Adrenal gland (tissue), 9 donors: ENCODE measurements at regions not wholly inside any gene's neighbourhood (a gene's known extent, or its start where the extent isn't known, plus 50 kb on each side); places are given as distances from the start of the nearest gene placed in this dataset.

Source experiments
- DNase-seq, 7 donors: peaks; one replicate each; pipeline ENCODE4 v3.0.0-alpha.2; 2019 to 2020
- H3K27ac ChIP-seq, 5 donors: fragments of 200-600 bp; sonication (generic) in 4 of 5; 1 replicate in 3 of 5; 2 replicates in 2 of 5; pipeline versions ENCODE4 v1.5.1 to v1.8.0; 2016 to 2020; ENCODE audit warnings: mild to moderate bottlenecking in 1 of 5
- H3K27me3 ChIP-seq: fragments of 200-600 bp; 2 replicates; pipeline ENCODE4 v1.8.0; 2021
- H3K36me3 ChIP-seq, 2 donors: fragments of 200-600 bp; replicated peaks in 1 of 2; 1 replicate in 1 of 2; 2 replicates in 1 of 2; pipeline versions ENCODE4 v1.5.1 to v1.8.0; 2018 to 2022
- H3K4me1 ChIP-seq, 2 donors: fragments of 200-600 bp; replicated peaks in 1 of 2; 1 replicate in 1 of 2; 2 replicates in 1 of 2; pipeline versions ENCODE4 v1.5.1 to v1.8.0; 2018 to 2021
- H3K4me3 ChIP-seq, 4 donors: fragments of 200-600 bp; sonication (generic) in 3 of 4; one replicate each; pipeline ENCODE4 v1.5.1; 2016 to 2018
- H3K9me3 ChIP-seq, 3 donors: fragments of 200-600 bp; sonication (generic) in 1 of 3; replicated peaks in 1 of 3; 1 replicate in 2 of 3; 2 replicates in 1 of 3; pipeline versions ENCODE4 v1.5.1 to v1.8.0; 2016 to 2021
- CTCF ChIP-seq, 6 experiments: fragments of 450-650 bp in 4 of 6; fragments of 200-600 bp in 2 of 6; sonication (generic) in 1 of 6; IDR thresholded peaks; 1 replicate in 5 of 6; 2 replicates in 1 of 6; pipeline versions ENCODE4 v1.5.1 to v1.8.0; 2016 to 2021; ENCODE audit warnings: antibody characterized with exemption in 6 of 6, mild to moderate bottlenecking in 2 of 6, moderate library complexity in 1 of 6
- POLR2A ChIP-seq, 2 donors: fragments of 450-650 bp; IDR thresholded peaks; one replicate each; pipeline ENCODE4 v1.6.1; 2017; ENCODE audit warnings: antibody characterized with exemption in 2 of 2, mild to moderate bottlenecking in 2 of 2, moderate library complexity in 1 of 2
- WGBS, 4 donors: extraction: QIAGEN DNeasy Blood & Tissue Kit in 2 of 4; methylation state at CpG; one replicate each; pipeline versions ENCODE4 v1.1.5 to v1.1.7; 2013 to 2017; 5-methylcytosine and 5-hydroxymethylcytosine counted together
- intact Hi-C, 2 donors: fragments of 100-400 bp; cut with DNase I; formaldehyde crosslinking; loops; one replicate each; pipeline versions ENCODE4 v1.14.1 to v1.15.0; 2022 to 2023
- donor health status: healthy with polysubstance abuse.
- donor health status: Bipolar disorder and iron deficiency.
- donor health status: DM: yes; HTN: yes; CAD: no.
- donor health status: DM: no; HTN: no; CAD: no.
- donor health status: DM: no; HTN: no; CAD: no.

- H3K4me1 ChIP-seq = no peaks in the 10 kb centered on the region
- H3K9me3 ChIP-seq = no peaks in the 10 kb centered on the region
- 46 to 59% (median 49%) methylated on average over 2 of the region's 2 CpGs for WGBS, 4 donors
- no peaks in the 10 kb centered on the region for H3K27me3 ChIP-seq
- TF ChIP-seq POLR2A (IDR thresholded peaks at IDR 0.05) = no peak
- no peak for TF ChIP-seq CTCF (IDR thresholded peaks at IDR 0.05)
- no peak overlapping the region for H3K4me3 ChIP-seq
- no peak for DNase-seq
- H3K36me3 ChIP-seq = no peaks in the 10 kb centered on the region
- H3K27ac ChIP-seq = no peak overlapping the region
- intact Hi-C loops = no loop called here
Observed at GRCh38 chr6:51531623-51532022, 555.8 kb downstream of the PKHD1 start.

- no peaks in the 10 kb centered on the region for H3K4me1 ChIP-seq
- no peaks in the 10 kb centered on the region for H3K27me3 ChIP-seq
- H3K36me3 ChIP-seq = no peaks in the 10 kb centered on the region
- H3K27ac ChIP-seq = no peak overlapping the region
- DNase-seq = no peak
- WGBS, 4 donors = 60 to 76% (median 75%) methylated on average over 3 of the region's 3 CpGs
- TF ChIP-seq POLR2A (IDR thresholded peaks at IDR 0.05) (no peak), CTCF (IDR thresholded peaks at IDR 0.05) (no peak)
- H3K4me3 ChIP-seq = no peak overlapping the region
- intact Hi-C loops = no loop called here
- H3K9me3 ChIP-seq = no peaks in the 10 kb centered on the region
Observed at GRCh38 chr6:51533962-51534361, 553.5 kb downstream of the PKHD1 start.

DNA sequence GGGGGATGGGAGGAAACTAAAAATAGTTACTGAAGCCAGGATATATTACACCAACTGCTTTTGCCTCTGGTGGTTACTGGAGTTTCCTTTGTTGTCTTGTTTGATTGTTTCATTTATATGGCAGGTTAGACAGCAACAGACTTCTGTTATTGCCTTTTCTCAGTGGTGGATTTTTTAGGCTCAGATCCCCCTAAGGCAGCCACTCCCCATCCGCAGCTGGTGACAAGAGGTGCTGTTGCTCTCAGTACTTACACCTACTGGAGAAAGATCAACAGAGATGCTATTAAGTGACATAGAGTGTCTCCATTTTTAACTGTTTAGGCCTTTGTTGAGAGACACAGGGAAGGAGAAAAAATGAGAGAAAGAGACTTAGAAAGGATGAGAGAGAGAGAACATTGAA lies 552.1 kb downstream of the PKHD1 start:
- TF ChIP-seq CTCF (IDR thresholded peaks at IDR 0.05) (no peak), POLR2A (IDR thresholded peaks at IDR 0.05) (no peak)
- intact Hi-C loops = no loop called here
- Histone ChIP-seq H3K9me3 (no peaks in the 10 kb centered on the region), H3K27ac (no peak overlapping the region), H3K27me3 (no peaks in the 10 kb centered on the region), H3K4me3 (no peak overlapping the region), H3K36me3 (no peaks in the 10 kb centered on the region), H3K4me1 (no peaks in the 10 kb centered on the region)
- 30 to 41% (median 34%) methylated on average over 1 of the region's 1 CpG for WGBS, 4 donors
- no peak for DNase-seq

GRCh38 chr6:51536728-51537127 lies 550.7 kb downstream of the PKHD1 start:
- WGBS, 4 donors = 66 to 72% (median 69%) methylated on average over 2 of the region's 2 CpGs
- no peaks in the 10 kb centered on the region for H3K27me3 ChIP-seq
- intact Hi-C loops = no loop called here
- H3K27ac ChIP-seq = no peak overlapping the region
- no peaks in the 10 kb centered on the region for H3K9me3 ChIP-seq
- no peak overlapping the region for H3K4me3 ChIP-seq
- DNase-seq = no peak
- no peaks in the 10 kb centered on the region for H3K4me1 ChIP-seq
- no peak for TF ChIP-seq POLR2A (IDR thresholded peaks at IDR 0.05)
- TF ChIP-seq CTCF (IDR thresholded peaks at IDR 0.05) = no peak
- H3K36me3 ChIP-seq = no peaks in the 10 kb centered on the region
